OCI-LY7 (cell line): ENCODE measurements at regions not wholly inside any gene's neighbourhood (a gene's known extent, or its start where the extent isn't known, plus 50 kb on each side); places are given as distances from the start of the nearest gene placed in this dataset.

ENCODE experiments used
- BruUV-seq: library from RNA; stranded (reverse); fragments of 400-500 nt; replicated peaks from 2 replicates; lab custom pipeline; 2021; lab: Mats Ljungman, UMichigan
- CTCF ChIA-PET: fragments of 300-600 bp; sonication (Branson Sonifier 250); formaldehyde crosslinking; loops from one replicate; lab custom pipeline; 2022; ENCODE audit warnings: antibody characterized with exemption; ENCODE audit not compliant: unreplicated experiment; lab: Charles Lee
- POLR2A ChIA-PET: fragments of 300-600 bp; sonication (Branson Sonifier 250); formaldehyde crosslinking; loops from one replicate; lab custom pipeline; 2022; ENCODE audit warnings: antibody characterized with exemption; lab: Charles Lee
- DNase-seq: peaks from one replicate; pipeline ENCODE4 v3.0.0-alpha.2; 2015; ENCODE audit warnings: low spot score
- H2AFZ ChIP-seq: fragments of 200-600 bp; sonication (generic), shearing (Covaris generic); 2 replicates; pipeline ENCODE4 v1.6.1; 2014; ENCODE audit warnings: mild to moderate bottlenecking, antibody characterized with exemption, low read length, moderate library complexity
- H3K27ac ChIP-seq: fragments of 200-600 bp; sonication (generic); 2 replicates; pipeline ENCODE4 v1.5.1; 2014; ENCODE audit warnings: mixed run types, low read depth, mild to moderate bottlenecking, moderate library complexity, low read length, inconsistent platforms; ENCODE audit not compliant: poor library complexity, severe bottlenecking
- H3K36me3 ChIP-seq: fragments of 200-600 bp; sonication (generic); 2 replicates; pipeline ENCODE4 v1.6.1; 2014; ENCODE audit warnings: mild to moderate bottlenecking, antibody characterized with exemption, low read length, moderate library complexity, mixed read lengths; ENCODE audit not compliant: insufficient read depth
- H3K4me1 ChIP-seq: fragments of 200-600 bp; sonication (generic); 2 replicates; pipeline ENCODE4 v1.5.1; 2014; ENCODE audit warnings: mild to moderate bottlenecking, low read length; ENCODE audit not compliant: insufficient read depth, poor library complexity, severe bottlenecking
- H3K4me2 ChIP-seq: fragments of 200-600 bp; sonication (generic); 2 replicates; pipeline ENCODE4 v1.6.1; 2014; ENCODE audit warnings: mild to moderate bottlenecking, low read length
- H3K4me3 ChIP-seq: fragments of 200-600 bp; sonication (generic); 2 replicates; pipeline ENCODE4 v1.5.1; 2014; ENCODE audit warnings: mild to moderate bottlenecking, low read depth, low read length; ENCODE audit not compliant: poor library complexity, severe bottlenecking
- H3K79me2 ChIP-seq: fragments of 200-600 bp; sonication (generic); 2 replicates; pipeline ENCODE4 v1.6.1; 2016; ENCODE audit warnings: low read depth, mild to moderate bottlenecking, low read length, moderate library complexity, mixed read lengths; ENCODE audit not compliant: insufficient read depth
- H3K9me2 ChIP-seq: fragments of 200-600 bp; sonication (generic); 2 replicates; pipeline ENCODE4 v1.6.1; 2016; ENCODE audit warnings: mild to moderate bottlenecking, low read length, mixed read lengths; ENCODE audit not compliant: insufficient read depth
- H3K9me3 ChIP-seq: fragments of 200-600 bp; sonication (generic); 2 replicates; pipeline ENCODE4 v1.6.1; 2014; ENCODE audit warnings: mild to moderate bottlenecking, mixed run types, low read length, mixed read lengths
- H4K20me1 ChIP-seq: fragments of 200-600 bp; sonication (generic); 2 replicates; pipeline ENCODE4 v1.6.1; 2014; ENCODE audit warnings: mild to moderate bottlenecking, antibody characterized with exemption, low read length, moderate library complexity, mixed read lengths; ENCODE audit not compliant: insufficient read depth
- CTCF ChIP-seq: fragments of 200-600 bp; sonication (generic); conservative IDR thresholded peaks from 2 replicates; pipeline ENCODE4 v1.5.1; 2014; ENCODE audit warnings: mild to moderate bottlenecking, antibody characterized with exemption, low read length, moderate library complexity, mixed read lengths
- EZH2phosphoT487 ChIP-seq: fragments of 200-600 bp; sonication (generic); IDR thresholded peaks from 2 replicates; pipeline ENCODE4 v1.6.1; 2018; ENCODE audit warnings: low read depth, borderline replicate concordance, mild to moderate bottlenecking, mixed run types, antibody characterized with exemption, low read length, moderate library complexity, mixed read lengths
- intact Hi-C: fragments of 100-400 bp; cut with micrococcal nuclease; formaldehyde crosslinking; loops from one replicate; pipeline ENCODE4 v1.10.0; 2022; ENCODE audit not compliant: unreplicated experiment

DNA sequence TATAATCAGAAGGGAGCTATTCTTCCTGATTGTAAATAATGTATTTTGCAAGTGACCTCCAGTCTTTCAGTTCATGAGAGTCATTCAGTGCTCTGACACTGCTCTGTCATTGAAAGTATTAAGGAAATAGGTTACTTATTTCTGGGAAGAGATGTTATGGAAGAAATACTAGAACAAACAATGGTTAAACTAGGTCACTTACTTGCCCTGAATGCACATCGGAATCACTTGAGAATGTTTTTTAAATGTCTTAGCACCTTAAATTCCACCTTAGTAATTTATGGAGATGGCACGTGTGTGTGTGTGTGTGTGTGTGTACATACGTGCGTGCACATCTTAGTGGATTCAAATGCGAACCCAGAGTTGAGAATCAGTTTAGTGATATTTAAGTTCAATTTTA is 126.6 kb upstream of the KCNH7 start:
- Histone ChIP-seq H3K9me3 (no peaks in the 10 kb centered on the region), H3K9me2 (no peaks in the 10 kb centered on the region), H3K4me1 (no peaks in the 10 kb centered on the region), H3K4me3 (no peak overlapping the region), H2AFZ (no peak overlapping the region), H3K36me3 (no peaks in the 10 kb centered on the region), H3K4me2 (no peak overlapping the region), H3K27ac (no peak overlapping the region), H3K79me2 (no peaks in the 10 kb centered on the region), H4K20me1 (no peaks in the 10 kb centered on the region)
- CTCF ChIA-PET, result no interaction called here
- no peak for TF ChIP-seq EZH2phosphoT487
- no peak for TF ChIP-seq CTCF
- intact Hi-C loops, result no loop called here
- BruUV-seq, result no TSS peak
- DNase-seq, result no peak
- POLR2A ChIA-PET, result no interaction called here

- no peak for DNase-seq
- Histone ChIP-seq H3K79me2 (no peaks in the 10 kb centered on the region), H3K4me1 (no peaks in the 10 kb centered on the region), H3K4me2 (no peak overlapping the region), H4K20me1 (no peaks in the 10 kb centered on the region), H2AFZ (no peak overlapping the region), H3K27ac (no peak overlapping the region), H3K4me3 (no peak overlapping the region), H3K36me3 (no peaks in the 10 kb centered on the region), H3K9me3 (no peaks in the 10 kb centered on the region), H3K9me2 (no peaks in the 10 kb centered on the region)
- ChIA-PET POLR2A (no interaction called here), CTCF (no interaction called here)
- TF ChIP-seq CTCF, result no peak
- no peak for TF ChIP-seq EZH2phosphoT487
- intact Hi-C loops, result no loop called here
- BruUV-seq, result no TSS peak
Observed at GRCh38 chr2:162964513-162964912, 125.9 kb upstream of the KCNH7 start.

DNA sequence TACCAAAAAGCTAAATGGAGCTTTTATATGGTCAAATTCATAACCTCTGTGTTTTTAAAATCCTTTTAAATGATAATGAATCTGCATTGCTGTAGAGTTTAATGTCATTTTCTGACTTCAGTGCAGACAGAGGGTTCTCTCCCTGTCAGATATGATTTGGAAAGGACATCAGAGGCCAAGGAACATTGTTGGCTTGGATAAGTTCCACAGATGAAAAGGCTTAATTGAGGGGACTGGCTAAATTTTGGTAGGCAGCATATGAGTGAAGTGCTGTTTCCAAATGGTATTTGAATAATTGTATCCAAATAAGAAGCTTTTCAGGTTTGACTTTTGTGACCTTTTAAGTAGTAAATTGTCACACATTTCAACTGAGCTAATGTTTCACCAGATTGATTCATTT is 124.6 kb upstream of the KCNH7 start:
- no TSS peak for BruUV-seq
- DNase-seq, result no peak
- H3K27ac ChIP-seq, result no peak overlapping the region
- no peaks in the 10 kb centered on the region for H3K9me2 ChIP-seq
- H3K79me2 ChIP-seq, result no peaks in the 10 kb centered on the region
- POLR2A ChIA-PET, result no interaction called here
- no peaks in the 10 kb centered on the region for H3K9me3 ChIP-seq
- H3K36me3 ChIP-seq, result no peaks in the 10 kb centered on the region
- H3K4me2 ChIP-seq, result no peak overlapping the region
- H2AFZ ChIP-seq, result no peak overlapping the region
- TF ChIP-seq CTCF (no peak), EZH2phosphoT487 (no peak)
- H3K4me3 ChIP-seq, result no peak overlapping the region
- CTCF ChIA-PET, result no interaction called here
- H4K20me1 ChIP-seq, result no peaks in the 10 kb centered on the region
- no peaks in the 10 kb centered on the region for H3K4me1 ChIP-seq
- intact Hi-C loops, result no loop called here
